ENCODE measurements at regions not wholly inside any gene's neighbourhood (a gene's known extent, or its start where the extent isn't known, plus 50 kb on each side); places are given as distances from the start of the nearest gene placed in this dataset.

- no peaks in the 10 kb centered on the region for H3K9me3 ChIP-seq (ENCODE audit: control insufficient read depth, insufficient read depth, low read depth, low read length)
- TF ChIP-seq BCL11B (tag by site-specific recombination; IDR thresholded peaks at IDR 0.05; ENCODE audit: low read depth) (no peak), OSR2 (tag by site-specific recombination; IDR thresholded peaks at IDR 0.05) (no peak), ZNF133 (tag by site-specific recombination; IDR thresholded peaks at IDR 0.05) (no peak), ZNF391 (tag by site-specific recombination; IDR thresholded peaks at IDR 0.05; ENCODE audit: borderline replicate concordance, low read depth) (no peak), ZNF747 (tag by site-specific recombination; IDR thresholded peaks at IDR 0.05) (no peak), ZNF214 (tag by site-specific recombination; IDR thresholded peaks at IDR 0.05; ENCODE audit: borderline replicate concordance) (no peak), ZXDB (tag by site-specific recombination; IDR thresholded peaks at IDR 0.05) (no peak), MEIS1 (CRISPR knock-in tag; IDR thresholded peaks at IDR 0.05; ENCODE audit: borderline replicate concordance) (no peak), ZNF121 (tag by site-specific recombination; IDR thresholded peaks at IDR 0.05) (no peak), ZNF76 (tag by site-specific recombination; IDR thresholded peaks at IDR 0.05; ENCODE audit: borderline replicate concordance, low read depth) (no peak), WT1 (tag by site-specific recombination; IDR thresholded peaks at IDR 0.05) (no peak), ATF2 (tag by site-specific recombination; IDR thresholded peaks at IDR 0.05; ENCODE audit: low read depth) (no peak), ZEB2 (tag by site-specific recombination; IDR thresholded peaks at IDR 0.05) (no peak), ZNF132 (tag by site-specific recombination; IDR thresholded peaks at IDR 0.05; ENCODE audit: borderline replicate concordance) (no peak), ZNF16 (tag by site-specific recombination; IDR thresholded peaks at IDR 0.05; ENCODE audit: low read depth) (no peak), ZFP69B (tag by site-specific recombination; IDR thresholded peaks at IDR 0.05) (no peak), HOXC10 (CRISPR knock-in tag; IDR thresholded peaks at IDR 0.05) (no peak)
- ChIA-PET CTCF (interaction anchor here (0.6 kb wide), 1 partner anchor 13 kb away, joined by 3 read pairs; no protein-coding TSS in a partner anchor), POLR2A (no interaction called here)
- no peak overlapping the region for H3K4me3 ChIP-seq (ENCODE audit: low read depth, low read length)
- H3K36me3 ChIP-seq (ENCODE audit: control insufficient read depth in 2 of 2, insufficient read depth in 1 of 2, low read length in 2 of 2), result no peaks in the 10 kb centered on the region
- no peak overlapping the region for H3K27ac ChIP-seq (ENCODE audit: extremely low read depth, low read depth, low read length)
- 0 out of 2 replicates have a peak, but pooled peaks cover 3% of the 10 kb centered on the region for H3K4me1 ChIP-seq (ENCODE audit: control insufficient read depth, insufficient read depth, low read length)
Observed at GRCh38 chr6:81895511-81896185, 143.2 kb upstream of the TENT5A start.

- ChIA-PET POLR2A (no interaction called here), CTCF (no interaction called here)
- Histone ChIP-seq H3K4me3 (ENCODE audit: low read depth, low read length) (no peak overlapping the region), H3K36me3 (ENCODE audit: control insufficient read depth in 2 of 2, insufficient read depth in 1 of 2, low read length in 2 of 2) (no peaks in the 10 kb centered on the region), H3K27ac (ENCODE audit: extremely low read depth, low read depth, low read length) (no peak overlapping the region), H3K4me1 (ENCODE audit: control insufficient read depth, insufficient read depth, low read length) (0 out of 2 replicates have a peak, but pooled peaks cover 3% of the 10 kb centered on the region), H3K9me3 (ENCODE audit: control insufficient read depth, insufficient read depth, low read depth, low read length) (no peaks in the 10 kb centered on the region)
- TF ChIP-seq KLF10 (tag by site-specific recombination; IDR thresholded peaks at IDR 0.05) (no peak), SP2 (tag by site-specific recombination; IDR thresholded peaks at IDR 0.05) (no peak), ZNF670 (tag by site-specific recombination; IDR thresholded peaks at IDR 0.05; ENCODE audit: low read depth) (no peak)
Observed at GRCh38 chr6:81894788-81895271, 142.3 kb upstream of the TENT5A start.

GRCh38 chr6:81894306-81894705, 141.8 kb upstream of the TENT5A start:
- TF ChIP-seq IKZF3 (tag by site-specific recombination; IDR thresholded peaks at IDR 0.05), result no peak
- H3K27ac ChIP-seq (ENCODE audit: extremely low read depth, low read depth, low read length), result no peak overlapping the region
- H3K36me3 ChIP-seq (ENCODE audit: control insufficient read depth in 2 of 2, insufficient read depth in 1 of 2, low read length in 2 of 2), result no peaks in the 10 kb centered on the region
- ChIA-PET POLR2A (no interaction called here), CTCF (interaction anchor here (0.7 kb wide), 1 partner anchor 194 kb away, joined by 3 read pairs; no protein-coding TSS in a partner anchor)
- H3K9me3 ChIP-seq (ENCODE audit: control insufficient read depth, insufficient read depth, low read depth, low read length), result no peaks in the 10 kb centered on the region
- H3K4me3 ChIP-seq (ENCODE audit: low read depth, low read length), result no peak overlapping the region
- H3K4me1 ChIP-seq (ENCODE audit: control insufficient read depth, insufficient read depth, low read length), result 0 out of 2 replicates have a peak, but pooled peaks cover 3% of the 10 kb centered on the region

All from HEK293 (cell line).